Urinary bladder (tissue), 3 donors: ENCODE measurements at regions not wholly inside any gene's neighbourhood (a gene's known extent, or its start where the extent isn't known, plus 50 kb on each side); places are given as distances from the start of the nearest gene placed in this dataset.

Experiments
- DNase-seq: peaks from one replicate; pipeline ENCODE4 v3.0.0-alpha.2; 2015; ENCODE audit errors: extremely low spot score
- H3K27ac ChIP-seq: one replicate; pipeline ENCODE4 v1.5.1; 2013; ENCODE audit warnings: low read depth, mild to moderate bottlenecking, moderate library complexity
- H3K36me3 ChIP-seq: one replicate; pipeline ENCODE4 v1.6.1; 2013; ENCODE audit warnings: mild to moderate bottlenecking, moderate library complexity; ENCODE audit not compliant: insufficient read depth
- H3K4me1 ChIP-seq: one replicate; pipeline ENCODE4 v1.6.1; 2013; ENCODE audit warnings: mild to moderate bottlenecking, moderate library complexity; ENCODE audit not compliant: insufficient read depth
- H3K4me3 ChIP-seq: one replicate; pipeline ENCODE4 v1.5.1; 2013; ENCODE audit warnings: low read depth, low read length
- WGBS: extraction: QIAGEN DNeasy Blood & Tissue Kit; methylation state at CpG from one replicate; pipeline ENCODE4 v1.1.7; 2013; 5-methylcytosine and 5-hydroxymethylcytosine counted together
- donor health status: healthy with polysubstance abuse.
- donor health status: healthy.

- no peak for DNase-seq
- no peaks in the 10 kb centered on the region for H3K4me1 ChIP-seq
- no peak overlapping the region for H3K27ac ChIP-seq
- no peak overlapping the region for H3K4me3 ChIP-seq
- H3K36me3 ChIP-seq = no peaks in the 10 kb centered on the region
- WGBS = 95% methylated on average over 5 of the region's 5 CpGs
These were observed 752.5 kb downstream of the QKI start for GRCh38 chr6:164166996-164167395.

GRCh38 chr6:164166515-164166914 lies 752.0 kb downstream of the QKI start:
- WGBS = 76% methylated on average over 7 of the region's 7 CpGs
- DNase-seq = no peak

GRCh38 chr6:164164876-164165275 lies 750.4 kb downstream of the QKI start:
- H3K36me3 ChIP-seq = no peaks in the 10 kb centered on the region
- H3K4me3 ChIP-seq = no peak overlapping the region
- DNase-seq = no peak
- 68% methylated on average over 3 of the region's 3 CpGs for WGBS
- H3K4me1 ChIP-seq = no peaks in the 10 kb centered on the region
- H3K27ac ChIP-seq = no peak overlapping the region

More at GRCh38 chr6:164166515-164166914, 752.0 kb downstream of the QKI start:
- no peak overlapping the region for H3K27ac ChIP-seq
- H3K4me1 ChIP-seq = no peaks in the 10 kb centered on the region
- no peak overlapping the region for H3K4me3 ChIP-seq
- no peaks in the 10 kb centered on the region for H3K36me3 ChIP-seq

GRCh38 chr6:164163239-164163638 lies 748.7 kb downstream of the QKI start:
- no peaks in the 10 kb centered on the region for H3K4me1 ChIP-seq
- H3K27ac ChIP-seq = no peak overlapping the region
- no peak overlapping the region for H3K4me3 ChIP-seq
- no peaks in the 10 kb centered on the region for H3K36me3 ChIP-seq
- 75% methylated on average over 3 of the region's 3 CpGs for WGBS
- no peak for DNase-seq

- no peak for DNase-seq
- no peaks in the 10 kb centered on the region for H3K36me3 ChIP-seq
- no peak overlapping the region for H3K27ac ChIP-seq
- no peaks in the 10 kb centered on the region for H3K4me1 ChIP-seq
- no peak overlapping the region for H3K4me3 ChIP-seq
- WGBS = 78% methylated on average over 3 of the region's 3 CpGs
These were observed 744.5 kb downstream of the QKI start for GRCh38 chr6:164159061-164159460.

- 84% methylated on average over 1 of the region's 1 CpG for WGBS
- Histone ChIP-seq H3K27ac (no peak overlapping the region), H3K4me3 (no peak overlapping the region), H3K4me1 (no peaks in the 10 kb centered on the region), H3K36me3 (no peaks in the 10 kb centered on the region)
- DNase-seq = no peak
These were observed 740.1 kb downstream of the QKI start for GRCh38 chr6:164154588-164154987.

GRCh38 chr6:164152611-164153010 lies 738.1 kb downstream of the QKI start:
- Histone ChIP-seq H3K4me1 (no peaks in the 10 kb centered on the region), H3K36me3 (no peaks in the 10 kb centered on the region), H3K4me3 (no peak overlapping the region), H3K27ac (no peak overlapping the region)
- 77% methylated on average over 3 of the region's 3 CpGs for WGBS
- DNase-seq = no peak

- no peak overlapping the region for H3K27ac ChIP-seq
- 74% methylated on average over 19 of the region's 19 CpGs for WGBS
- H3K4me1 ChIP-seq = no peaks in the 10 kb centered on the region
- H3K4me3 ChIP-seq = no peak overlapping the region
- DNase-seq = no peak
- no peaks in the 10 kb centered on the region for H3K36me3 ChIP-seq
These were observed 736.9 kb downstream of the QKI start for GRCh38 chr6:164151161-164152120.

GRCh38 chr6:164150232-164150631 lies 735.7 kb downstream of the QKI start:
- Histone ChIP-seq H3K36me3 (no peaks in the 10 kb centered on the region), H3K27ac (no peak overlapping the region), H3K4me3 (no peak overlapping the region), H3K4me1 (no peaks in the 10 kb centered on the region)
- 88% methylated on average over 8 of the region's 8 CpGs for WGBS
- DNase-seq = no peak

GRCh38 chr6:164148788-164149187 lies 734.3 kb downstream of the QKI start:
- Histone ChIP-seq H3K27ac (no peak overlapping the region), H3K4me1 (no peaks in the 10 kb centered on the region), H3K36me3 (no peaks in the 10 kb centered on the region), H3K4me3 (no peak overlapping the region)
- WGBS = 71% methylated on average over 1 of the region's 1 CpG
- no peak for DNase-seq

- no peaks in the 10 kb centered on the region for H3K4me1 ChIP-seq
- no peak overlapping the region for H3K4me3 ChIP-seq
- H3K27ac ChIP-seq = no peak overlapping the region
- DNase-seq = no peak
- H3K36me3 ChIP-seq = no peaks in the 10 kb centered on the region
- WGBS = 84% methylated on average over 13 of the region's 13 CpGs
These were observed 729.8 kb downstream of the QKI start for GRCh38 chr6:164144316-164144715.

- WGBS = 69% methylated on average over 5 of the region's 5 CpGs
- Histone ChIP-seq H3K4me3 (no peak overlapping the region), H3K4me1 (no peaks in the 10 kb centered on the region), H3K36me3 (no peaks in the 10 kb centered on the region), H3K27ac (no peak overlapping the region)
- no peak for DNase-seq
These were observed 727.8 kb downstream of the QKI start for GRCh38 chr6:164142322-164142721.

- WGBS = 75% methylated on average over 5 of the region's 5 CpGs
- no peak overlapping the region for H3K27ac ChIP-seq
- H3K4me1 ChIP-seq = no peaks in the 10 kb centered on the region
- no peak for DNase-seq
- H3K36me3 ChIP-seq = no peaks in the 10 kb centered on the region
- no peak overlapping the region for H3K4me3 ChIP-seq
These were observed 721.1 kb downstream of the QKI start for GRCh38 chr6:164135511-164136132.

- Histone ChIP-seq H3K4me3 (no peak overlapping the region), H3K4me1 (no peaks in the 10 kb centered on the region), H3K27ac (no peak overlapping the region), H3K36me3 (no peaks in the 10 kb centered on the region)
- no peak for DNase-seq
- WGBS = 40% methylated on average over 2 of the region's 2 CpGs
These were observed 718.6 kb downstream of the QKI start for GRCh38 chr6:164133095-164133494.
